Kidney (tissue), 13 donors: ENCODE measurements at regions not wholly inside any gene's neighbourhood (a gene's known extent, or its start where the extent isn't known, plus 50 kb on each side); places are given as distances from the start of the nearest gene placed in this dataset.

Experiments used
- DNase-seq, 5 donors: peaks; one replicate each; pipeline ENCODE4 v3.0.0-alpha.2; 2013 to 2020
- FAIRE-seq: peaks from 2 replicates; lab custom pipeline; 2012; peaks lifted over from hg19 to GRCh38; lab: Jason Lieb, UNC
- H3K27ac ChIP-seq, 2 donors: one replicate each; pipeline ENCODE4 v1.7.0; 2013; ENCODE audit warnings: low read depth in 2 of 2, low read length in 2 of 2, inconsistent platforms in 1 of 2
- H3K27me3 ChIP-seq: one replicate; pipeline ENCODE4 v1.7.1; 2013; ENCODE audit warnings: low read length, inconsistent platforms; ENCODE audit not compliant: control insufficient read depth, insufficient read depth
- H3K36me3 ChIP-seq, 3 donors: one replicate each; pipeline versions ENCODE4 v1.7.0 to v1.7.1; 2013; ENCODE audit warnings: low read length in 3 of 3, control low read depth in 1 of 3, inconsistent platforms in 1 of 3; ENCODE audit not compliant: insufficient read depth in 3 of 3, control insufficient read depth in 2 of 3
- H3K4me1 ChIP-seq, 3 donors: one replicate each; pipeline versions ENCODE4 v1.7.0 to v1.7.1; 2013; ENCODE audit warnings: low read length in 3 of 3, inconsistent platforms in 1 of 3, low read depth in 1 of 3; ENCODE audit not compliant: control insufficient read depth in 2 of 3, insufficient read depth in 2 of 3
- H3K4me3 ChIP-seq, 3 donors: one replicate each; pipeline versions ENCODE4 v1.7.0 to v1.8.1; 2013; ENCODE audit warnings: low read length in 3 of 3, control low read depth in 1 of 3, inconsistent platforms in 1 of 3
- H3K9ac ChIP-seq, 3 donors: one replicate each; pipeline versions ENCODE4 v1.7.0 to v1.7.1; 2013; ENCODE audit warnings: low read length in 3 of 3, control low read depth in 1 of 3, inconsistent platforms in 1 of 3
- H3K9me3 ChIP-seq, 3 donors: one replicate each; pipeline versions ENCODE4 v1.7.0 to v1.7.1; 2013; ENCODE audit warnings: low read length in 3 of 3, control low read depth in 1 of 3, inconsistent platforms in 1 of 3; ENCODE audit not compliant: control insufficient read depth in 2 of 3, insufficient read depth in 1 of 3
- intact Hi-C: fragments of 100-400 bp; cut with DNase I; formaldehyde crosslinking; loops from one replicate; pipeline ENCODE4 v1.11.1; 2022
- TF ChIP-seq, protein P1 (sequence below): IDR thresholded peaks from 3 replicates; pipeline ENCODE4 v1.5.1; 2012; ENCODE audit warnings: mild to moderate bottlenecking, moderate library complexity, borderline replicate concordance; ENCODE audit not compliant: insufficient read depth; ENCODE audit errors: extremely low read depth
- donor health status: control.
- donor health status: control.
- donor health status: control.
- donor health status: control.
- donor health status: control.
- donor health status: DM: yes; HTN: yes; CAD: no.
- donor health status: Normal renal cell carcinoma (clear cell type).

DNA sequence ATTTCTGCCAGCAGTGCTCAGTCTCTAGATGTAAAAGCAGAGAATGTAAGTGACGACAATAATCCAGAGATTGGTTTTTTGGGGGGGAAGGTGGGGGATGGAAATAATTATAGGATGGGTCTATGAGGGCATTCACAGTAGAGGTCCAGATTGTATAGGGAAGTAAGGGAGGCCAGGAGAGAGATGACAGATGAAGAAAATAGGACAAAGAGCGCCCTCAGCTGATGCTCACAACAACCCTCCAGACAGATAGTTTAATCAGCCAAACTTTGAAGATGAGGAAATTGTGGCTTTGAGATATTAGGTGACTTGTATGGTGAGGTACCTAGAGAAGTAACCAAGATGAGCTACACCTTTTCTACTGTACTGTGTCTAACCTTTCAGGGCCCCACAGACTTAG lies 137.9 kb downstream of the MAGEB17 start:
- Histone ChIP-seq H3K4me1 (no peaks in the 10 kb centered on the region), H3K9me3 (no peaks in the 10 kb centered on the region), H3K27ac (no peak overlapping the region), H3K9ac (no peak overlapping the region), H3K27me3 (peaks cover 6% of the 10 kb centered on the region), H3K36me3 (no peaks in the 10 kb centered on the region), H3K4me3 (no peak overlapping the region)
- TF ChIP-seq, protein P1, sequence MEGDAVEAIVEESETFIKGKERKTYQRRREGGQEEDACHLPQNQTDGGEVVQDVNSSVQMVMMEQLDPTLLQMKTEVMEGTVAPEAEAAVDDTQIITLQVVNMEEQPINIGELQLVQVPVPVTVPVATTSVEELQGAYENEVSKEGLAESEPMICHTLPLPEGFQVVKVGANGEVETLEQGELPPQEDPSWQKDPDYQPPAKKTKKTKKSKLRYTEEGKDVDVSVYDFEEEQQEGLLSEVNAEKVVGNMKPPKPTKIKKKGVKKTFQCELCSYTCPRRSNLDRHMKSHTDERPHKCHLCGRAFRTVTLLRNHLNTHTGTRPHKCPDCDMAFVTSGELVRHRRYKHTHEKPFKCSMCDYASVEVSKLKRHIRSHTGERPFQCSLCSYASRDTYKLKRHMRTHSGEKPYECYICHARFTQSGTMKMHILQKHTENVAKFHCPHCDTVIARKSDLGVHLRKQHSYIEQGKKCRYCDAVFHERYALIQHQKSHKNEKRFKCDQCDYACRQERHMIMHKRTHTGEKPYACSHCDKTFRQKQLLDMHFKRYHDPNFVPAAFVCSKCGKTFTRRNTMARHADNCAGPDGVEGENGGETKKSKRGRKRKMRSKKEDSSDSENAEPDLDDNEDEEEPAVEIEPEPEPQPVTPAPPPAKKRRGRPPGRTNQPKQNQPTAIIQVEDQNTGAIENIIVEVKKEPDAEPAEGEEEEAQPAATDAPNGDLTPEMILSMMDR, result no peak
- intact Hi-C loops, result no loop called here
- no peak for FAIRE-seq
- no peak for DNase-seq

DNA sequence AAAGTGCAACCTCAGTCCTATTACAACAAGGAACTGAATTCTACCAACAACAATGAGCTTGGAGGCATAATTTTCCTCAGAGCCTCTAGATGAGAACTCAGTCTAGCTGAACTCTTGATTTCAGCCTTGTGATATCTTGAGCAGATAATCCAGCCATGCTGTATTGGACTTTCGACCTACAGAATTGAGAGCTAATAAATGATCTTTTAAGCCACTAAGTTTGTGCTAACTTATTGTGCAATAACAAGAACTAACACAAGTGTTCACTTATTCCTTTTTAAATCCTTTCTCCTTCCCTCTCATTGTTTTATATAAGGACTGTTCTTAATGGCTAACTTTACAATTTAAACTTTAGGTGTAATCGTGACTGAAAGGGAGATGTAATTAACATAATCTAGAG lies 140.7 kb downstream of the MAGEB17 start:
- no peak overlapping the region for H3K9ac ChIP-seq
- TF ChIP-seq, protein P1, result no peak

DNA sequence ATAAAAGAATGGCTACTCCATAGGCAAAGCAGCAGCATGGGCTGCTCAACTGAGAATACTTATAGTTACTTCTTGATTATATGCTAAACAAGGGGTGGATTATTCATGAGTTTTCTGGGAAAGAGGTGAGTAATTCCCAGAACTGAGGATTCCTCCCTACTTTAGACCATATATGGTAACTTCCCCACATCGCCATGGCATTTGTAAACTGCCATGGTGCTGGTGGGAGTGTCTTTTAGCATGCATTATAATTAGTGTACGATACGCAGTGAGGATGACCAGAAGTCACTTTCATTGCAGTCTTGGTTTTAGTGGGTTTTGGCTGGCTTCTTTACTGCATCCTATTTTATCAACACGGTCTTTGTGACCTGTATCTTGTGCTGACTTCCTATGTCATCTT lies 141.5 kb downstream of the MAGEB17 start:
- Histone ChIP-seq H3K4me3 (no peak overlapping the region), H3K9ac (no peak overlapping the region), H3K27ac (no peak overlapping the region), H3K27me3 (peaks cover 9% of the 10 kb centered on the region), H3K36me3 (no peaks in the 10 kb centered on the region), H3K4me1 (no peaks in the 10 kb centered on the region), H3K9me3 (no peaks in the 10 kb centered on the region)
- intact Hi-C loops, result no loop called here
- TF ChIP-seq, protein P1, result no peak
- DNase-seq (no peak), FAIRE-seq (no peak)

More for the DNA sequence above, 140.7 kb downstream of the MAGEB17 start:
- Histone ChIP-seq H3K36me3 (no peaks in the 10 kb centered on the region), H3K27me3 (peaks cover 9% of the 10 kb centered on the region), H3K4me1 (no peaks in the 10 kb centered on the region), H3K9me3 (no peaks in the 10 kb centered on the region), H3K27ac (no peak overlapping the region), H3K4me3 (no peak overlapping the region)
- no peak for FAIRE-seq
- intact Hi-C loops, result no loop called here
- DNase-seq, result no peak

DNA sequence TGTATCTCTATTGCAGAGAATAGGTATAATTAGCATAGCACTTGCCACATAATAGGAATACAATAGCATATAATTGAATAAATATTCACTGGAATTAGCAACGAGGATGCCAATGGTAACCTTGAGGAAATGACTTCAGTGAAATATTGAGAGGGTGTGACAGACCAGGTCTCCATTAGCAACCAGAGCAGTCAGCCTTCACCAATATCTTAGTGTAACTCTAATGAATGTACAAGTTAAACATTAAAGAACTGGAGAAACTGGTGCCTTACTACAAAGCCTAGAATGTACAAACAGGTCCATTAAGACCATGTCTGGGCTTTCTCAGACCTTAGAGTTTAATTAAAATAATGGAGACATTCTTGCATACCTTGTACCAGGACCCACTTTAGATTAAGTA lies 143.0 kb downstream of the MAGEB17 start:
- DNase-seq (peak in 3 of 5 donors; percentile 11 to 74 (median 71)), FAIRE-seq (peak; percentile 94)
- TF ChIP-seq, protein P1, result no peak

More for the DNA sequence above, 143.0 kb downstream of the MAGEB17 start:
- Histone ChIP-seq H3K4me3 (no peak overlapping the region), H3K9ac (no peak overlapping the region), H3K27ac (no peak overlapping the region), H3K27me3 (peaks cover 9% of the 10 kb centered on the region), H3K4me1 (no peaks in the 10 kb centered on the region), H3K36me3 (no peaks in the 10 kb centered on the region), H3K9me3 (no peaks in the 10 kb centered on the region)
- intact Hi-C loops, result no loop called here
